ENCODE measurements at regions not wholly inside any gene's neighbourhood (a gene's known extent, or its start where the extent isn't known, plus 50 kb on each side); places are given as distances from the start of the nearest gene placed in this dataset.

GRCh38 chr2:116098049-116098448 lies 1655.6 kb downstream of the DPP10 start:
- H3K27ac Mint-ChIP-seq (ENCODE audit: unreplicated experiment), result no peak overlapping the region
- H3K9me3 Mint-ChIP-seq (ENCODE audit: low read depth), result peaks cover 14% of the 10 kb centered on the region
- H3K4me3 Mint-ChIP-seq (ENCODE audit: unreplicated experiment), result no peak overlapping the region
- no peak for TF ChIP-seq CTCF (IDR thresholded peaks at IDR 0.05)
- no peak for DNase-seq (ENCODE audit: low spot score)
- H3K4me1 Mint-ChIP-seq (ENCODE audit: low read depth), result no peaks in the 10 kb centered on the region
- H3K36me3 Mint-ChIP-seq (ENCODE audit: low read depth), result no peaks in the 10 kb centered on the region
- no peaks in the 10 kb centered on the region for H3K27me3 Mint-ChIP-seq (ENCODE audit: low read depth)

- Mint-ChIP-seq H3K36me3 (ENCODE audit: low read depth) (no peaks in the 10 kb centered on the region), H3K4me3 (ENCODE audit: unreplicated experiment) (no peak overlapping the region), H3K9me3 (ENCODE audit: low read depth) (peaks cover 25% of the 10 kb centered on the region), H3K4me1 (ENCODE audit: low read depth) (no peaks in the 10 kb centered on the region), H3K27me3 (ENCODE audit: low read depth) (no peaks in the 10 kb centered on the region), H3K27ac (ENCODE audit: unreplicated experiment) (no peak overlapping the region)
- TF ChIP-seq CTCF (IDR thresholded peaks at IDR 0.05), result no peak
- no peak for DNase-seq (ENCODE audit: low spot score)
Observed at GRCh38 chr2:116109471-116109870, 1667.0 kb downstream of the DPP10 start.

GRCh38 chr2:116117845-116118244 lies 1675.4 kb downstream of the DPP10 start:
- H3K9me3 Mint-ChIP-seq (ENCODE audit: low read depth), result peaks cover 19% of the 10 kb centered on the region
- TF ChIP-seq CTCF (IDR thresholded peaks at IDR 0.05), result no peak
- H3K27ac Mint-ChIP-seq (ENCODE audit: unreplicated experiment), result no peak overlapping the region
- H3K4me3 Mint-ChIP-seq (ENCODE audit: unreplicated experiment), result no peak overlapping the region
- H3K27me3 Mint-ChIP-seq (ENCODE audit: low read depth), result no peaks in the 10 kb centered on the region
- no peak for DNase-seq (ENCODE audit: low spot score)
- no peaks in the 10 kb centered on the region for H3K36me3 Mint-ChIP-seq (ENCODE audit: low read depth)
- no peaks in the 10 kb centered on the region for H3K4me1 Mint-ChIP-seq (ENCODE audit: low read depth)

GRCh38 chr2:116132833-116133232 lies 1681.7 kb upstream of the DDX18 start:
- no peaks in the 10 kb centered on the region for H3K27me3 Mint-ChIP-seq (ENCODE audit: low read depth)
- H3K4me3 Mint-ChIP-seq (ENCODE audit: unreplicated experiment), result no peak overlapping the region
- H3K4me1 Mint-ChIP-seq (ENCODE audit: low read depth), result no peaks in the 10 kb centered on the region
- no peak for DNase-seq (ENCODE audit: low spot score)
- no peaks in the 10 kb centered on the region for H3K36me3 Mint-ChIP-seq (ENCODE audit: low read depth)
- peaks cover 11% of the 10 kb centered on the region for H3K9me3 Mint-ChIP-seq (ENCODE audit: low read depth)
- TF ChIP-seq CTCF (IDR thresholded peaks at IDR 0.05), result no peak
- H3K27ac Mint-ChIP-seq (ENCODE audit: unreplicated experiment), result no peak overlapping the region

GRCh38 chr2:116133381-116133942 lies 1681.0 kb upstream of the DDX18 start:
- no peak for TF ChIP-seq CTCF (IDR thresholded peaks at IDR 0.05)
- DNase-seq (ENCODE audit: low spot score), result no peak
- peaks cover 14% of the 10 kb centered on the region for H3K9me3 Mint-ChIP-seq (ENCODE audit: low read depth)
- no peak overlapping the region for H3K27ac Mint-ChIP-seq (ENCODE audit: unreplicated experiment)
- no peaks in the 10 kb centered on the region for H3K27me3 Mint-ChIP-seq (ENCODE audit: low read depth)
- H3K36me3 Mint-ChIP-seq (ENCODE audit: low read depth), result no peaks in the 10 kb centered on the region
- no peak overlapping the region for H3K4me3 Mint-ChIP-seq (ENCODE audit: unreplicated experiment)
- H3K4me1 Mint-ChIP-seq (ENCODE audit: low read depth), result no peaks in the 10 kb centered on the region
